ENCODE measurements at regions not wholly inside any gene's neighbourhood (a gene's known extent, or its start where the extent isn't known, plus 50 kb on each side); places are given as distances from the start of the nearest gene placed in this dataset.
"Not testable (repeated sequence)": the region's sequence is repeated elsewhere in the genome, so short reads cannot be mapped to it uniquely, and the experiment has no call there.

DNA sequence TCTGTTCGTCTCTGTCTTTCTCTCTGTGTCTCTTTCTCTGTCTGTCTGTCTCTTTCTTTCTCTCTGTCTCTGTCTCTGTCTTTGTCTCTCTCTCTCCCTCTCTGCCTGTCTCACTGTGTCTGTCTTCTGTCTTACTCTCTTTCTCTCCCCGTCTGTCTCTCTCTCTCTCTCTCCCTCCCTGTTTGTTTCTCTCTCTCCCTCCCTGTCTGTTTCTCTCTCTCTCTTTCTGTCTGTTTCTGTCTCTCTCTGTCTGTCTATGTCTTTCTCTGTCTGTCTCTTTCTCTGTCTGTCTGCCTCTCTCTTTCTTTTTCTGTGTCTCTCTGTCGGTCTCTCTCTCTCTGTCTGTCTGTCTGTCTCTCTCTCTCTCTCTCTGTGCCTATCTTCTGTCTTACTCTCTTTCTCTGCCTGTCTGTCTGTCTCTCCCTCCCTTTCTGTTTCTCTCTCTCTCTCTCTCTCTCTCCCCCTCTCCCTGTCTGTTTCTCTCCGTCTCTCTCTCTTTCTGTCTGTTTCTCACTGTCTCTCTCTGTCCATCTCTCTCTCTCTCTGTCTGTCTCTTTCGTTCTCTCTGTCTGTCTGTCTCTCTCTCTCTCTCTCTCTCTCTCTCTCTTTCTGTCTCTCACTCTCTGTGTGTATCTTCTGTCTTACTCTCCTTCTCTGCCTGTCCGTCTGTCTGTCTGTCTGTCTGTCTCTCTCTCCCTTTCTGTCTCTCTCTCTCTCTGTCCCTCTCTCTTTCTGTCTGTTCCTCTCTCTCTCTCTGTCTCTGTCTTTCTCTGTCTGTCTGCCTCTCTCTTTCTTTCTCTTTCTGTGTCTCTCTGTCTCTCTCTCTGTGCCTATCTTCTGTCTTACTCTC lies 2065.9 kb upstream of the TPTE start:
- not testable (repeated sequence) for DNase-seq

GRCh38 chr21:8464403-8465152 lies 2056.8 kb upstream of the TPTE start:
- not testable (repeated sequence) for DNase-seq

DNA sequence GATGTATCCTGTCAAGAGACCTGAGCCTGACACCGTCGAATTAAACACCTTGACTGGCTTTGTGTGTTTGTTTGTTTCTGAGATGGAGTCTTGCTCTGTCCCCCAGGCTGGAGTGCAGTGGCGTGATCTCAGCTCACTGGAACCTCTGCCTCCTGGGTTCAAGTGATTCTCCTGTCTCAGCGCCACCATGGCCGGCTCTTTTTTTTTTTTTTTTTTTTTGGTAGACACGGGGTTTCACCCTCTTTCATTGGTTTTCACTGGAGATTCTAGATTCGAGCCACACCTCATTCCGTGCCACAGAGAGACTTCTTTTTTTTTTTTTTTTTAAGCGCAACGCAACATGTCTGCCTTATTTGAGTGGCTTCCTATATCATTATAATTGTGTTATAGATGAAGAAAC lies 2054.7 kb upstream of the TPTE start:
- DNase-seq: not testable (repeated sequence)
